ENCODE measurements at regions not wholly inside any gene's neighbourhood (a gene's known extent, or its start where the extent isn't known, plus 50 kb on each side); places are given as distances from the start of the nearest gene placed in this dataset.

DNA sequence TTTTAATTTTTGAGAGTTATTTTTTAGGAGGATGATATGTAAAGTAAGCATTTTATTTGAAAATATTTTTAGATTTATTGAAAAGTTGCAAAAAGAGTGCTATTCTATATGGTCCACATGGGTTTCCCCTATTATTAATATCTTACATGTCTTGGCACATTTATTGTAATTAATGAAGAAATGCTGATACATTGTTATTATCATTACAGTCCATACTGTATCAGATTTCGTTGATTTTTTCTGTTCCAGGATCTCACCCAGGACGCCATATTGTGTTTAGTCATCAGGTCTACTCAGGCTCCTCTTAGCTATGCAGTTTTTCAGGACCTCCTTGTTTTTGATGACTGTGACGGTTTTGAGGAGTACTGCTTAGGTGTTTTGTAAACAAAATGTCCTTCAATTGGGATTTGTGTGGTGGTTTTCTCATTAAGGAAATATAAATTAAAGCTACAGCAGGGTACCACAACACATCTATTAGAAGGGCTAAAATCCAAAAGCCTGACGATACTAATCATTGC, 281.0 kb downstream of the SAMD5 start:
- no peak overlapping the region for H3K4me3 ChIP-seq (ENCODE audit: low read depth in 1 of 2, low read length in 2 of 2)
- H3K27ac ChIP-seq (ENCODE audit: low read depth, low read length): no peak overlapping the region
- H3K4me1 ChIP-seq (ENCODE audit: control insufficient read depth in 1 of 2, insufficient read depth in 2 of 2, low read length in 2 of 2): no peaks in the 10 kb centered on the region
- no peaks in the 10 kb centered on the region for H3K9me3 ChIP-seq (ENCODE audit: control insufficient read depth in 1 of 2, low read length in 2 of 2)
- no peaks in the 10 kb centered on the region for H3K27me3 ChIP-seq (ENCODE audit: control insufficient read depth in 1 of 2, insufficient read depth in 2 of 2, low read length in 2 of 2)
- H3K9ac ChIP-seq (ENCODE audit: low read depth in 1 of 2, low read length in 2 of 2): no peak overlapping the region
- no peaks in the 10 kb centered on the region for H3K36me3 ChIP-seq (ENCODE audit: control insufficient read depth in 1 of 2, insufficient read depth in 2 of 2, low read length in 2 of 2)

DNA sequence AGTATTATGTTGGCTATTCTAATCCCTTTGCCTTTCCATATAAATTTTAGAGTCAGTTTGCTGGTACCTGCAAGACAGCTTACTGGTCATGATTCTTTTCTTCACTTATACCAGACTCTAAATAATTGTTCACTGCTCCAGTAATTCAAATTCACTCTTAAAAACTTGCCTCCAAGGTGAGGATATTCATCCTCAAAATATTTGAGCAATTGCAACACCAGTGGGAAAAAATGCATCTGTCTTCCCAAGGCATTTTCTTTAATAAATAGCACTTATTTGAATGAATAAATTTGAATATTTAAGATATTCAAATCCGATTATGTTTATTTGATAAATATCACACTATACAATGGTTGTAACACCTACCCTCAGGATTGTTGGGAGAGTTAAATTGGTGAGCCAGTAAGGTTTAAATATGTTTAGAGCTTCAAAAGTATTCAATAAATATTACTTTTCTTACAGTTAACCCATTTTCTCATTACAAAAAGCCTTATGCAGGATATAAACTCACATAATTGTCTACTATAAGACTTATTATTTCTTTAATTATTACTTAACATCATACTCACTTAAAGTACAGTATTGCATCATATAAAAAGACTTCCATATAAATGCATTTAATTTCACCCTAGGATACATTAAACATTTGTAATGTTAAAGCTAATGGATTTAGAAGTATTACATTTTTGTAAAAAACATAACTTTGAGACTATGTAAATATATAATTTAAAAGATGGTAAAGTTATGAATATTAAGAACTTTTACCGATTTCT, 285.6 kb downstream of the SAMD5 start:
- Histone ChIP-seq H3K9ac (ENCODE audit: low read depth in 1 of 2, low read length in 2 of 2) (no peak overlapping the region), H3K36me3 (ENCODE audit: control insufficient read depth in 1 of 2, insufficient read depth in 2 of 2, low read length in 2 of 2) (no peaks in the 10 kb centered on the region), H3K9me3 (ENCODE audit: control insufficient read depth in 1 of 2, low read length in 2 of 2) (no peaks in the 10 kb centered on the region)

DNA sequence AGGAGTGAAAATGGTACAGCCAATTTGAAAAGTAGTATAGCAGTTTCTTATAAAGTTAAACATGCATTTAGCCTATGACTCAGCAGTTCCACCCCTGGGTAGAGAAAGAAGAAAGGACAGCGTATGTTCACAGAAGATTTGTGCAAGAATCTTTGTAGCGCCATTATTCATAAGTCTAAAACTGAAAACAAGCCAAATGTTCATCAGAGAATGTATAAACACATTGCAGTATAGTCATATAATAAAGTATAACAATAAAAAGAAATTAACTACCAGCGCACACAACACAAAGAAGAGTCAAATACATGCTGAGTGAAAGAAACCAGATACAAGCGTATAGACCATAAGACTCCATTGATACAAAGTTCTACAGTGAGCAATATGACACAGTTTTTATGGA, 294.0 kb downstream of the SAMD5 start:
- Histone ChIP-seq H3K27me3 (ENCODE audit: control insufficient read depth in 1 of 2, insufficient read depth in 2 of 2, low read length in 2 of 2) (no peaks in the 10 kb centered on the region), H3K4me3 (ENCODE audit: low read depth in 1 of 2, low read length in 2 of 2) (no peak overlapping the region), H3K4me1 (ENCODE audit: control insufficient read depth in 1 of 2, insufficient read depth in 2 of 2, low read length in 2 of 2) (peaks cover 0 to 14% of the 10 kb centered on the region in 2 donors), H3K27ac (ENCODE audit: low read depth, low read length) (no peak overlapping the region), H3K9me3 (ENCODE audit: control insufficient read depth in 1 of 2, low read length in 2 of 2) (peaks cover 4 to 6% of the 10 kb centered on the region in 2 donors), H3K36me3 (ENCODE audit: control insufficient read depth in 1 of 2, insufficient read depth in 2 of 2, low read length in 2 of 2) (no peaks in the 10 kb centered on the region), H3K9ac (ENCODE audit: low read depth in 1 of 2, low read length in 2 of 2) (no peak overlapping the region)

More for the DNA sequence above, 285.6 kb downstream of the SAMD5 start:
- H3K4me1 ChIP-seq (ENCODE audit: control insufficient read depth in 1 of 2, insufficient read depth in 2 of 2, low read length in 2 of 2): no peaks in the 10 kb centered on the region
- H3K4me3 ChIP-seq (ENCODE audit: low read depth in 1 of 2, low read length in 2 of 2): no peak overlapping the region
- no peaks in the 10 kb centered on the region for H3K27me3 ChIP-seq (ENCODE audit: control insufficient read depth in 1 of 2, insufficient read depth in 2 of 2, low read length in 2 of 2)
- H3K27ac ChIP-seq (ENCODE audit: low read depth, low read length): no peak overlapping the region

DNA sequence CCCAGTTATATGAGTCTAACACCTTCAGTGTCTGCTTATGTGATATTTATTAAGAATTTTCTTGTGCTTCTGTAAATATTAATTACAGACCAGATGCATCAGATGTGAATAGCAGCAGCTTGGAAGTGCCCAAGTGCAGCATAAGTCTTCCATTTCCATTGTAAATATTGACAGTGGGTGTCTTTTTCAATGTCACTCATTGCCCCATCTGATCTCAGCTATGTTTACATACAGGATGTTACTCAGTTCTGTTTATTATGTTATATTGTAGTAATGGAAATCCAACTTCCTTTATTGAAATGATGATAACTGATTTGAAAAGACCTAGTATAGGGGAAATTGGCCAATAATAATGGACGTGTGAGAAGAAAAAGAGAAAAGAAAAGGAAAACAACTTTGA, 296.7 kb downstream of the SAMD5 start:
- H3K9ac ChIP-seq (ENCODE audit: low read depth in 1 of 2, low read length in 2 of 2): no peak overlapping the region
- H3K36me3 ChIP-seq (ENCODE audit: control insufficient read depth in 1 of 2, insufficient read depth in 2 of 2, low read length in 2 of 2): no peaks in the 10 kb centered on the region
- peaks cover 4 to 6% of the 10 kb centered on the region in 2 donors for H3K9me3 ChIP-seq (ENCODE audit: control insufficient read depth in 1 of 2, low read length in 2 of 2)
- H3K4me1 ChIP-seq (ENCODE audit: control insufficient read depth in 1 of 2, insufficient read depth in 2 of 2, low read length in 2 of 2): peaks cover 0 to 14% of the 10 kb centered on the region in 2 donors
- no peak overlapping the region for H3K27ac ChIP-seq (ENCODE audit: low read depth, low read length)
- H3K4me3 ChIP-seq (ENCODE audit: low read depth in 1 of 2, low read length in 2 of 2): no peak overlapping the region
- no peaks in the 10 kb centered on the region for H3K27me3 ChIP-seq (ENCODE audit: control insufficient read depth in 1 of 2, insufficient read depth in 2 of 2, low read length in 2 of 2)

DNA sequence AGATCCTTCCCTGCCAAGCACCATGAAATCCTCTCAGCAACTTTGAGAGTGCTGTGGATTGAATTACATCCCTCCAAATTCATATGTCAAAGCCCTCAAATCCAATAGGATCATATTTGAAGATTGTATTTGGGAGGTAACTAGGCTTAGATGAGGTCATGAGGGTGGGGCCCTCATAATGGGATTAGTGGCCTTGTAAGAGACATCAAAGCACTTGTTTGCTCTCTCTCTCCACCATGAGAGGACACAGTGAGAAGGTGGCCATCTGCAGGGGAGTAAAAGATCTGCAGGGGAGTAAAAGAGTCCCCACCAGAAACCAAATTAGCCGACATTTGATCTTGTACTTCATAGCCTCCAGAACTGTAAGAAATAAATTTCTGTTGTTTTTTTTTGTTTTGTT, 298.2 kb downstream of the SAMD5 start:
- Histone ChIP-seq H3K9ac (ENCODE audit: low read depth in 1 of 2, low read length in 2 of 2) (no peak overlapping the region), H3K36me3 (ENCODE audit: control insufficient read depth in 1 of 2, insufficient read depth in 2 of 2, low read length in 2 of 2) (no peaks in the 10 kb centered on the region), H3K4me3 (ENCODE audit: low read depth in 1 of 2, low read length in 2 of 2) (no peak overlapping the region), H3K4me1 (ENCODE audit: control insufficient read depth in 1 of 2, insufficient read depth in 2 of 2, low read length in 2 of 2) (peaks cover 0 to 14% of the 10 kb centered on the region in 2 donors), H3K27ac (ENCODE audit: low read depth, low read length) (no peak overlapping the region), H3K27me3 (ENCODE audit: control insufficient read depth in 1 of 2, insufficient read depth in 2 of 2, low read length in 2 of 2) (no peaks in the 10 kb centered on the region), H3K9me3 (ENCODE audit: control insufficient read depth in 1 of 2, low read length in 2 of 2) (peaks cover 4 to 6% of the 10 kb centered on the region in 2 donors)

DNA sequence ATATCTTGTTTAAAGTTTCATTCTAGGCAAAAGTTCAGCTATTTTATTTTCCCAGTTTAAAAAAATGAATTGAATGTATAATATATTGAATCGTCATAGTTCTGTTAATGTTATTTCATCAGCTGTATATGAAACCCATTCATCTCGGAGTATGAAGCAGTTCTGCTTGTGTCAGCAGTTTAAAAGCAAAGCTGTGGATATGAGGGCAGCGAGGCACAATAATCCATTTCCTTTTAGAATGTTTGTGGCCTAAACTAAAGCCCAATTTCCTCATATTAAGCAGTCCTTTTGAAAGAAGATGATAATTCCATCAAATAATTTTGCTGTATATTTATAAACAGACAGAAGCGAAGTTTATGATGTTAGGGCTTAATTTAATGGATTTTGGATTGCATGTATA, 300.1 kb downstream of the SAMD5 start:
- H3K4me3 ChIP-seq (ENCODE audit: low read depth in 1 of 2, low read length in 2 of 2): no peak overlapping the region
- no peak overlapping the region for H3K9ac ChIP-seq (ENCODE audit: low read depth in 1 of 2, low read length in 2 of 2)
- H3K27ac ChIP-seq (ENCODE audit: low read depth, low read length): no peak overlapping the region
- H3K27me3 ChIP-seq (ENCODE audit: control insufficient read depth in 1 of 2, insufficient read depth in 2 of 2, low read length in 2 of 2): no peaks in the 10 kb centered on the region
- H3K4me1 ChIP-seq (ENCODE audit: control insufficient read depth in 1 of 2, insufficient read depth in 2 of 2, low read length in 2 of 2): peaks cover 0 to 7% of the 10 kb centered on the region in 2 donors
- H3K9me3 ChIP-seq (ENCODE audit: control insufficient read depth in 1 of 2, low read length in 2 of 2): peaks cover 4 to 6% of the 10 kb centered on the region in 2 donors
- H3K36me3 ChIP-seq (ENCODE audit: control insufficient read depth in 1 of 2, insufficient read depth in 2 of 2, low read length in 2 of 2): no peaks in the 10 kb centered on the region

DNA sequence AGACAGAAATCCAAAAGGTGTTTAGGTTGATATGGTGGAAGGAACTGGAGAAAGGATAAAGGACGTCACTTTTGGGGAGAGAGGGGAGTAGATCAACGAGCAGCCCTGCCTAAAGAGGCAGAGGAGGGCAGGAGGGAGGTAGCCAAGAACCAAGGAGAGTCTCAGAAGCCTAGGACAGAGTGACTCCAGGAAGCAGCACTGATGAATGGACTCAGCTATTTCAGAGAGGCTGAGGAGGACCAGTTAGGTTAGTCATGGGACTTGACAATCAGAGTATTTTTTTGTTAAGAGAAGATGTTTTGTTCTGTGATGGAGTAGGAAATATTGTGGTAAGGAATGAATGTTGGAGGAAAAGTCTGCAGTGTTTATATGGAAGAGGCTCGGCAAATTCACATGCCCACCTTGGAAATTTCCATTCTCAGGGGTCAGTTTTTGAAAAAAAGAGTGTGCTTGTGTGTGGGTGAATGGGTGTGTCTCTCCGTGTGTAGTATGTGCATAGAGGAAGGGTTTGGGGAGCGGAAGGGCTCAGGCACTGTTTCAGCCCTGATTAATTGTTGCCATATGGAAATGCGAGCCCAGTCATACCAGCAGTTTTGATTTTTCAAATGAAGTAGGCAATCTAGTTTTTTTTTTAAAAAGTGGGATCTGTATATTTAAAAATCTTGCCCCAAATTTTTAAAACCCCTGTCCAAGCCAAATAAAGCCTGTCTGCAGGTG, 303.6 kb downstream of the SAMD5 start:
- Histone ChIP-seq H3K36me3 (ENCODE audit: control insufficient read depth in 1 of 2, insufficient read depth in 2 of 2, low read length in 2 of 2) (no peaks in the 10 kb centered on the region), H3K4me3 (ENCODE audit: low read depth in 1 of 2, low read length in 2 of 2) (no peak overlapping the region), H3K27me3 (ENCODE audit: control insufficient read depth in 1 of 2, insufficient read depth in 2 of 2, low read length in 2 of 2) (no peaks in the 10 kb centered on the region), H3K9ac (ENCODE audit: low read depth in 1 of 2, low read length in 2 of 2) (no peak overlapping the region), H3K9me3 (ENCODE audit: control insufficient read depth in 1 of 2, low read length in 2 of 2) (no peaks in the 10 kb centered on the region), H3K27ac (ENCODE audit: low read depth, low read length) (no peak overlapping the region), H3K4me1 (ENCODE audit: control insufficient read depth in 1 of 2, insufficient read depth in 2 of 2, low read length in 2 of 2) (no peaks in the 10 kb centered on the region)

DNA sequence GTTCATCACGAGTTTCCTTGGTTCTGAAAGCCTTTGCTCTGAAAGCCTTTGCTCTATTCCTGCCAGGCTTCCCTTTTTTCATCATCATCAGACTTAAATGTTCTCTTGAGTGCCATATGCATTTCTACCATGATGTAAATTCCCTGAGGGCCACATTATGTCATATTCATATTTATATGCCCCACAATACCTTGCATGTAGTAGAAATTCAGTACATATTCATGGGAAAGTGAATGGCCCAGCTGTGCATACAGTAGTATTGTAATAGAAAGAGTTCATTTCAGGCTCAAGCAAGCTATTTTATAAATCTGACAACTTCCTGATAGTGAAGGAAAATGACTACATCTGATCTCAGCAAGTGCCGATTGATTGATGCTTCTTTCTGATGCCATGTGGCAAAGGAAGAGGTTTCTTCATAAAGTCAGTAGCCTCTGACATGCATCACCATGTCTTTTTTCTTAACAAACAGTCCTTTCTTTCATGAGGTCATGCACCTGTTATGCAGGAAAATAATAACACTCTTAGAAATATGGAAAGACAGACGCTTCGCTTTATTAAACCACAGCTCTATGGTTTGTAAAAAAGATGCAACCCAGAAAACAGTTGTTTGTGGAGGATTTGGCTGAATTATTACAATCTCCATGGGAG, 308.7 kb downstream of the SAMD5 start:
- H3K9ac ChIP-seq (ENCODE audit: low read depth in 1 of 2, low read length in 2 of 2): no peak overlapping the region
- H3K4me3 ChIP-seq (ENCODE audit: low read depth in 1 of 2, low read length in 2 of 2): no peak overlapping the region
- no peaks in the 10 kb centered on the region for H3K27me3 ChIP-seq (ENCODE audit: control insufficient read depth in 1 of 2, insufficient read depth in 2 of 2, low read length in 2 of 2)
- H3K4me1 ChIP-seq (ENCODE audit: control insufficient read depth in 1 of 2, insufficient read depth in 2 of 2, low read length in 2 of 2): no peaks in the 10 kb centered on the region
- no peaks in the 10 kb centered on the region for H3K9me3 ChIP-seq (ENCODE audit: control insufficient read depth in 1 of 2, low read length in 2 of 2)
- H3K36me3 ChIP-seq (ENCODE audit: control insufficient read depth in 1 of 2, insufficient read depth in 2 of 2, low read length in 2 of 2): no peaks in the 10 kb centered on the region
- no peak overlapping the region for H3K27ac ChIP-seq (ENCODE audit: low read depth, low read length)

DNA sequence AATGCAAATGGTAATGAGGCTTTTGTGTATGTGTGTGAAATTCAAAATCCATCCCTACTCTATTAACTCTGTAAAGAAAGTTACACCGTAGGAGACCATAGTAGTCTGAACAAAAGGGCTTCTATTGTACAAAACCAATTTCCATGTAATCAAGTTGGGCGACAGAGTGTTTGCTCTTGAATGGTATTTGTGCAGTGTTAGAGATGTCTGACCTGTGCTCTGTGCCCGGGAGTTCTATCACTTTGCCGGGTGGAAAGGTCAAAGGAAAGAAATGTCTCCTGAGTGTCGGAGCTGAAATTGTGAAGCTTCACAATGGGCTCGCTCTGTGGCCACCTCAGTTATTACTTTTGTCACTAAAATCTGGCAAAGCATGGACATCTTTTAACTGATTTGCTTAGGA, 312.0 kb downstream of the SAMD5 start:
- H3K27me3 ChIP-seq (ENCODE audit: control insufficient read depth in 1 of 2, insufficient read depth in 2 of 2, low read length in 2 of 2): no peaks in the 10 kb centered on the region
- H3K27ac ChIP-seq (ENCODE audit: low read depth, low read length): no peak overlapping the region
- H3K9ac ChIP-seq (ENCODE audit: low read depth in 1 of 2, low read length in 2 of 2): no peak overlapping the region
- H3K36me3 ChIP-seq (ENCODE audit: control insufficient read depth in 1 of 2, insufficient read depth in 2 of 2, low read length in 2 of 2): no peaks in the 10 kb centered on the region
- no peaks in the 10 kb centered on the region for H3K4me1 ChIP-seq (ENCODE audit: control insufficient read depth in 1 of 2, insufficient read depth in 2 of 2, low read length in 2 of 2)
- no peaks in the 10 kb centered on the region for H3K9me3 ChIP-seq (ENCODE audit: control insufficient read depth in 1 of 2, low read length in 2 of 2)
- H3K4me3 ChIP-seq (ENCODE audit: low read depth in 1 of 2, low read length in 2 of 2): no peak overlapping the region

DNA sequence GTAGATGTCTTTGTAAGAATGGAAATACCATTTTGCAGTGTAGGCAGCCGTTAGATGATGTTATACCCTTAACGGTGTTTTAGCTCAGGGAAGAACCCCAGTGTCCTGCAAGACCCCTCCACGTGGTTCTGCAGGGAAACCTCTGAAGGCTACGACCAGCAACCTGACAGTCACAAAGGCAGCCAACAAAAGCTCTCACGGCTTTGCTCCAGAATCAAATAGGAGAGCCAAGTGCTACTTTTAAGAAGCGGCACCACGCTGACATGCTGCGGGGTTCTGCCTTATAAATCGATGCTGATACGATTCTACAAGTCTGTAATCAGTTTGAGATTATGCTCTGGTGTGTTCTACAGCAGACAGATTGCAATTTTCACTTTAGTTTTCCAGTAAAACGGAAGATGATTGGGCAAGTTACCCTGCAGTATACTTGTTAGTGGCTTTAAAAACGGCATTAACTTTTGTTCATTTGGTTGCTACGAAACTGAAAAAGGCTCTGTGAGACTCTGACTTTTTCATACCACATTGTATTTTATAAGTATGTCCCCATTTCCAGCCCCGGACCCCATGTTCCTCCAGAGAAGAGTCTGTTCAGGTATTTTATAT, 312.9 kb downstream of the SAMD5 start:
- no peak overlapping the region for H3K27ac ChIP-seq (ENCODE audit: low read depth, low read length)
- no peaks in the 10 kb centered on the region for H3K27me3 ChIP-seq (ENCODE audit: control insufficient read depth in 1 of 2, insufficient read depth in 2 of 2, low read length in 2 of 2)
- no peak overlapping the region for H3K4me3 ChIP-seq (ENCODE audit: low read depth in 1 of 2, low read length in 2 of 2)
- no peak overlapping the region for H3K9ac ChIP-seq (ENCODE audit: low read depth in 1 of 2, low read length in 2 of 2)
- no peaks in the 10 kb centered on the region for H3K9me3 ChIP-seq (ENCODE audit: control insufficient read depth in 1 of 2, low read length in 2 of 2)
- no peaks in the 10 kb centered on the region for H3K4me1 ChIP-seq (ENCODE audit: control insufficient read depth in 1 of 2, insufficient read depth in 2 of 2, low read length in 2 of 2)
- no peaks in the 10 kb centered on the region for H3K36me3 ChIP-seq (ENCODE audit: control insufficient read depth in 1 of 2, insufficient read depth in 2 of 2, low read length in 2 of 2)

Data from duodenal mucosa (tissue), 2 donors.